Stomach (tissue), 4 donors: ENCODE measurements at regions not wholly inside any gene's neighbourhood (a gene's known extent, or its start where the extent isn't known, plus 50 kb on each side); places are given as distances from the start of the nearest gene placed in this dataset.

Experiments used
- EP300 ChIP-seq: sonication (generic); formaldehyde crosslinking; IDR thresholded peaks from one replicate; pipeline ENCODE4 v1.6.1; 2017; ENCODE audit warnings: antibody characterized with exemption
- POLR2A ChIP-seq, 4 donors: fragments of 450-650 bp; IDR thresholded peaks; one replicate each; pipeline ENCODE4 v1.6.1; 2016; ENCODE audit warnings: antibody characterized with exemption in 4 of 4, control low read depth in 2 of 4, mild to moderate bottlenecking in 1 of 4, moderate library complexity in 1 of 4
- TF ChIP-seq, protein P1 (sequence below), 7 experiments: fragments of 450-650 bp in 4 of 7; fragments of 200-600 bp in 3 of 7; sonication (generic) in 3 of 7; IDR thresholded peaks; one replicate each; pipeline ENCODE4 v1.5.1; 2016 to 2019; ENCODE audit warnings: antibody characterized with exemption in 7 of 7, control low read depth in 2 of 7, mild to moderate bottlenecking in 1 of 7

DNA sequence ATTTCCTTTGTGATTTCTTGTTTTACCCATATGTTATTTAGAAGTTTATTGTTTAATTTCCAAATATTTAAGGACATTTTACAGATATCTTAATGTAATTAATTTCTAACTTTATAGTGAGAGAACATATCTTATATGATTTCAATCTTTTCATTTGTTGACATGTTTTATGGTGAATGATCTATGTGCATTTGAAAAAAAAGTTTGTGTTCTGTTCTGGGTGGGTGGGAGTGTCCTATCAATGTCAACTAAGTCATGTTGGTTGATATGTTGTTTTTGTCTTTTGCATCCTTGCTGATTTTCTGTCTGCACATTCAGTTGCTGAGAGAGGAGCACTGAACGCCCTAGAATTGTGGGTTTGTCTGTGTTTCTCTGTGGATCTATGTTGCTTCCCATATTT lies 50.3 kb upstream of the CBFA2T3 start:
- TF ChIP-seq, protein P1, sequence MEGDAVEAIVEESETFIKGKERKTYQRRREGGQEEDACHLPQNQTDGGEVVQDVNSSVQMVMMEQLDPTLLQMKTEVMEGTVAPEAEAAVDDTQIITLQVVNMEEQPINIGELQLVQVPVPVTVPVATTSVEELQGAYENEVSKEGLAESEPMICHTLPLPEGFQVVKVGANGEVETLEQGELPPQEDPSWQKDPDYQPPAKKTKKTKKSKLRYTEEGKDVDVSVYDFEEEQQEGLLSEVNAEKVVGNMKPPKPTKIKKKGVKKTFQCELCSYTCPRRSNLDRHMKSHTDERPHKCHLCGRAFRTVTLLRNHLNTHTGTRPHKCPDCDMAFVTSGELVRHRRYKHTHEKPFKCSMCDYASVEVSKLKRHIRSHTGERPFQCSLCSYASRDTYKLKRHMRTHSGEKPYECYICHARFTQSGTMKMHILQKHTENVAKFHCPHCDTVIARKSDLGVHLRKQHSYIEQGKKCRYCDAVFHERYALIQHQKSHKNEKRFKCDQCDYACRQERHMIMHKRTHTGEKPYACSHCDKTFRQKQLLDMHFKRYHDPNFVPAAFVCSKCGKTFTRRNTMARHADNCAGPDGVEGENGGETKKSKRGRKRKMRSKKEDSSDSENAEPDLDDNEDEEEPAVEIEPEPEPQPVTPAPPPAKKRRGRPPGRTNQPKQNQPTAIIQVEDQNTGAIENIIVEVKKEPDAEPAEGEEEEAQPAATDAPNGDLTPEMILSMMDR (IDR thresholded peaks at IDR 0.05), result no peak
- TF ChIP-seq POLR2A (IDR thresholded peaks at IDR 0.05) (no peak), EP300 (no peak)
